Ishikawa (cell line): ENCODE measurements at regions not wholly inside any gene's neighbourhood (a gene's known extent, or its start where the extent isn't known, plus 50 kb on each side); places are given as distances from the start of the nearest gene placed in this dataset.

Experiments used
- CEBPB ChIP-seq: IDR thresholded peaks from 2 replicates; pipeline ENCODE4 v1.6.1; 2012
- CREB1 ChIP-seq: IDR thresholded peaks from 2 replicates; pipeline ENCODE4 v1.6.1; 2012; ENCODE audit warnings: low read depth
- EGR1 ChIP-seq: IDR thresholded peaks from 2 replicates; pipeline ENCODE4 v1.6.1; 2012
- EP300 ChIP-seq: IDR thresholded peaks from 2 replicates; pipeline ENCODE4 v1.6.1; 2012; ENCODE audit warnings: borderline replicate concordance
- FOXM1 ChIP-seq: IDR thresholded peaks from 2 replicates; pipeline ENCODE4 v1.6.1; 2012; ENCODE audit warnings: low read depth, borderline replicate concordance
- NFIC ChIP-seq: IDR thresholded peaks from 2 replicates; pipeline ENCODE4 v1.6.1; 2012
- RAD21 ChIP-seq: IDR thresholded peaks from 2 replicates; pipeline ENCODE4 v1.6.1; 2012; ENCODE audit warnings: low read depth
- REST ChIP-seq: IDR thresholded peaks from 2 replicates; pipeline ENCODE4 v1.6.1; 2012; ENCODE audit warnings: low read depth, mild to moderate bottlenecking
- TAF1 ChIP-seq: IDR thresholded peaks from 2 replicates; pipeline ENCODE4 v1.6.1; 2012; ENCODE audit warnings: low read depth, mild to moderate bottlenecking
- TCF12 ChIP-seq: IDR thresholded peaks from 2 replicates; pipeline ENCODE4 v1.6.1; 2012; ENCODE audit warnings: low read depth
- TEAD4 ChIP-seq: IDR thresholded peaks from 2 replicates; pipeline ENCODE4 v1.6.1; 2012
- USF1 ChIP-seq: IDR thresholded peaks from 2 replicates; pipeline ENCODE4 v1.6.1; 2012
- YY1 ChIP-seq: IDR thresholded peaks from 2 replicates; pipeline ENCODE4 v1.6.1; 2012; ENCODE audit warnings: low read depth
- ZBTB7A ChIP-seq: IDR thresholded peaks from 2 replicates; pipeline ENCODE4 v1.6.1; 2012; ENCODE audit warnings: low read depth
- TF ChIP-seq, protein P1 (sequence below): IDR thresholded peaks from 2 replicates; pipeline ENCODE4 v1.6.1; 2012

DNA sequence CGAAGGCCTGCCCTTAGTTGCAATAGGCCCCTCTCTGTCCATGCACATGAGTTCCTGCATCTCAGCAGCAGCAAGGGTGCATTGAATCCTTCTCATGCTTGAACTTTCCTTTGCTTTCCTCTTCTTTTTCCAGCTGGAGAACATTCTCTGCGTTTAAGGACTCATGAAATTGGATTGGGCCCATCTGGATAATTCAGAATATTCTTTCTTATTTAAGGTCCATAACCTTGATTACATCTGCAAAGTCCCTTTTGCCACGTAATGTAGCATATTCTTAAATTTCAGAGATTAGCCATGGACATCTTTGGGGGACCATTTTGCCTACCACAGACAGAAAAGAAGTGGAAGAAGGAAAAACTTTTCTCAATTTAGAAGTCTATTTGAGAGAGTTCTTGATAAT lies 159.7 kb upstream of the C21orf91 start:
- TF ChIP-seq USF1 (no peak), NFIC (no peak), TCF12 (no peak), RAD21 (no peak), EP300 (no peak), EGR1 (no peak), TAF1 (no peak), CEBPB (no peak), CREB1 (no peak), REST (no peak), ZBTB7A (no peak), TEAD4 (no peak), FOXM1 (no peak)
- TF ChIP-seq, protein P1, sequence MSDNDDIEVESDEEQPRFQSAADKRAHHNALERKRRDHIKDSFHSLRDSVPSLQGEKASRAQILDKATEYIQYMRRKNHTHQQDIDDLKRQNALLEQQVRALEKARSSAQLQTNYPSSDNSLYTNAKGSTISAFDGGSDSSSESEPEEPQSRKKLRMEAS = no peak

GRCh38 chr21:17976691-17977090 lies 157.5 kb upstream of the C21orf91 start:
- TF ChIP-seq CEBPB = no peak
- TF ChIP-seq RAD21 = no peak
- TF ChIP-seq EGR1 = no peak
- no peak for TF ChIP-seq EP300
- no peak for TF ChIP-seq CREB1
- no peak for TF ChIP-seq TAF1
- no peak for TF ChIP-seq FOXM1
- TF ChIP-seq REST = no peak
- no peak for TF ChIP-seq YY1
- no peak for TF ChIP-seq TEAD4

GRCh38 chr21:17976139-17976538 lies 157.0 kb upstream of the C21orf91 start:
- TF ChIP-seq NFIC (no peak), REST (no peak), TEAD4 (no peak), CREB1 (no peak), CEBPB (no peak), EP300 (no peak), RAD21 (no peak), USF1 (no peak), ZBTB7A (no peak), FOXM1 (no peak), TCF12 (no peak)
- TF ChIP-seq, protein P1 = no peak

DNA sequence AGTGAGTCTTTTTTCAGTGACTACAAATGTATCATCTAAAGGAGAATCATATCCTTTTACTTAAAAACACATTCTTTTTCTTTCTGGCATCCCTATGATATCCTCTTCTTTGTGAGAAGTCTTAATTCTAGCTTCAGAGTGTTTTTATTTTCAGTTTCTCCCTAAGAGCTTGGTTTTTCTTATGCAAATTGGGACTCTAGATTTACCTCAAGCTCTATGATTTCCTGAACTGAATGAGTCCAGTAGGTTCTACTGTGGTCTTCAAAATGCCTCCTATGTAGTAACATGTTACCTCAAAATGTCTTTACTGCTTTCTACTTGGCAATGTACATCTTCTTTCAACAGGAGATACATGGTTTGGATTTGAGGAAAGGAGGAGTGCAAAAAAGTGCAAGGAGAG lies 148.2 kb upstream of the C21orf91 start:
- no peak for TF ChIP-seq USF1
- no peak for TF ChIP-seq TAF1
- TF ChIP-seq TCF12 = no peak
- TF ChIP-seq EGR1 = no peak
- TF ChIP-seq, protein P1 = no peak
- TF ChIP-seq FOXM1 = no peak
- TF ChIP-seq REST = no peak
- TF ChIP-seq NFIC = no peak
- no peak for TF ChIP-seq RAD21
- TF ChIP-seq CEBPB = no peak
- TF ChIP-seq TEAD4 = no peak
- no peak for TF ChIP-seq YY1
